Testis (tissue), 2 donors: ENCODE measurements at regions not wholly inside any gene's neighbourhood (a gene's known extent, or its start where the extent isn't known, plus 50 kb on each side); places are given as distances from the start of the nearest gene placed in this dataset.

Experiments
- CTCF ChIP-seq, 3 experiments: fragments of 450-650 bp in 2 of 3; fragments of 200-600 bp in 1 of 3; sonication (generic) in 1 of 3; IDR thresholded peaks; one replicate each; pipeline ENCODE4 v1.5.1; 2016 to 2019; ENCODE audit warnings: antibody characterized with exemption in 3 of 3, mild to moderate bottlenecking in 2 of 3, moderate library complexity in 1 of 3
- POLR2A ChIP-seq: fragments of 450-650 bp; IDR thresholded peaks from one replicate; pipeline ENCODE4 v1.6.1; 2017; ENCODE audit warnings: antibody characterized with exemption, mild to moderate bottlenecking, moderate library complexity

DNA sequence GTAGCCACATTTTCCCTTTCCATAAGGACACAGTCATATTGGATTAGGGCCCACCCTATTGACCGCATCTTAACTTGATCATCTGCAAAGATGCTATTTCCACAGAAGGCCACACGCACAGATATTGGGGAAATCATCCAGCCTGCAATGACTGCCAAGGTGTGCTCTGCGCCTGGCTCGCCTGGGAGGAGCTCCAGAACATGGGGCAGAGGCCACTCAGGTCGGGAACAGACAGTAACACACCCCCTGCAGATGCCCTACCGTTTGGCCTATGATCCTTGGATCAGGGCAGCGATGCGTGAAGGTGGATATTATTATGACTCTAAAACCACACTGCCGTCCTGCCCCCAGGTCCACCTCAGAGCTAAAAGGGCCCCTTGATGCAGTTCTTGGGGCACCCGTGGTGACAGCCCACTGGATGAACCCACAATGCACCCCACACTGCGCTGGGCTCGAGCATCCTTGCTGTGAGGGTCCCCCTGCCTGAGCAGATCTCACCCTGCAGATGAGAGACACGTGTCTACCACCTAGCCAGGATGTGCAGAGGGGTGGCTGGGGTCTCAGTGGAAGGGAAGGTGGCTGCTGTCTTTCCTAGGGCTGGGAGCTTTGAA, 72.9 kb upstream of the ZNF516 start:
- TF ChIP-seq CTCF (IDR thresholded peaks at IDR 0.05) (no peak), POLR2A (no peak)
